ENCODE measurements at regions not wholly inside any gene's neighbourhood (a gene's known extent, or its start where the extent isn't known, plus 50 kb on each side); places are given as distances from the start of the nearest gene placed in this dataset.

DNA sequence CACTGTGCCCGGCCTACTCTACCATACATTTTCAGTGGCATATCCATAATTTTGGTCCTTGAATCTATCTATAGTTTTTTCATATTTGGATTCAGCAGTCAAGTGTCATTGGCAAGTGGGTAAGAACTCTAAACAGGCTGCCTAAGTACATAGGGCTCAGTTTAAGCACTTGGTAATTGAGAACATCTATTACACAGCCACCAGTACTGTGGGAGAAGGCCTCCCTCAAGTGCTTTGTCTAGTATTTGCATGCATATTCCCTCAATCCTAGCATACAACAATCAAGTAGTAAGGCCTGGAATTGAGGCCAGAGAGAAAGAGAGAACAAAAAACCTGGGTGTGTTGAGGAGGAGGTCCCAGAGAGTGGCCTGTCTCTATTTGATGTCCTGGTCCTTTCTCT is 325.2 kb downstream of the USP25 start:
- Histone ChIP-seq H3K4me3 (no peak overlapping the region), H3K9me3 (no peaks in the 10 kb centered on the region), H3K27me3 (no peaks in the 10 kb centered on the region), H3K36me3 (no peaks in the 10 kb centered on the region), H3K4me1 (no peaks in the 10 kb centered on the region), H3K27ac (no peak overlapping the region)
- 92 to 95% methylated on average over 1 of the region's 1 CpG for WGBS, 2 donors
- DNase-seq (ENCODE audit: low spot score in 2 of 2), result no peak
- TF ChIP-seq EP300 (IDR thresholded peaks at IDR 0.05) (no peak), POLR2A (IDR thresholded peaks at IDR 0.05) (no peak)

DNA sequence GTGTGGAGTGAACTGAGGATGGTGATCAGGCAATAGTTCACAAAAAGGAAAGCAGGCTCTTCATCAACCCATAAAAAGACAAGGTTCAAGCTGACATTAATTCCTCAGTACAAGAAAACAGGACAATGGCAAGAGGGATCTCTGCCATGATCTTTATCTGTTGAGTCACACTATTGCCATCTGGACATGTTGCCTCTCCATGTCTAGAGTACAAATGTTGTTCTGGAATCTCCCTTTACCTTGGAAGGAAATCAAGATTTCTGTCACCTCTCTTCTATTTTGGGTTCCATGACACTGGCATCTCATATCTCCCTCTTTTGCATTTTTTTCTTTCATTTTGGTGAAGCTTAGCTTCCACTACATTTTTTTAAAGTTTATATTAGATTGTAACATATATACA is 329.1 kb downstream of the USP25 start:
- Histone ChIP-seq H3K4me3 (no peak overlapping the region), H3K27ac (no peak overlapping the region), H3K36me3 (no peaks in the 10 kb centered on the region), H3K9me3 (peaks cover 0 to 7% (median 0%) of the 10 kb centered on the region in 4 donors), H3K4me1 (no peaks in the 10 kb centered on the region), H3K27me3 (no peaks in the 10 kb centered on the region)
- TF ChIP-seq EP300 (IDR thresholded peaks at IDR 0.05) (no peak), POLR2A (IDR thresholded peaks at IDR 0.05) (no peak)
- TF ChIP-seq, protein P1, sequence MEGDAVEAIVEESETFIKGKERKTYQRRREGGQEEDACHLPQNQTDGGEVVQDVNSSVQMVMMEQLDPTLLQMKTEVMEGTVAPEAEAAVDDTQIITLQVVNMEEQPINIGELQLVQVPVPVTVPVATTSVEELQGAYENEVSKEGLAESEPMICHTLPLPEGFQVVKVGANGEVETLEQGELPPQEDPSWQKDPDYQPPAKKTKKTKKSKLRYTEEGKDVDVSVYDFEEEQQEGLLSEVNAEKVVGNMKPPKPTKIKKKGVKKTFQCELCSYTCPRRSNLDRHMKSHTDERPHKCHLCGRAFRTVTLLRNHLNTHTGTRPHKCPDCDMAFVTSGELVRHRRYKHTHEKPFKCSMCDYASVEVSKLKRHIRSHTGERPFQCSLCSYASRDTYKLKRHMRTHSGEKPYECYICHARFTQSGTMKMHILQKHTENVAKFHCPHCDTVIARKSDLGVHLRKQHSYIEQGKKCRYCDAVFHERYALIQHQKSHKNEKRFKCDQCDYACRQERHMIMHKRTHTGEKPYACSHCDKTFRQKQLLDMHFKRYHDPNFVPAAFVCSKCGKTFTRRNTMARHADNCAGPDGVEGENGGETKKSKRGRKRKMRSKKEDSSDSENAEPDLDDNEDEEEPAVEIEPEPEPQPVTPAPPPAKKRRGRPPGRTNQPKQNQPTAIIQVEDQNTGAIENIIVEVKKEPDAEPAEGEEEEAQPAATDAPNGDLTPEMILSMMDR (IDR thresholded peaks at IDR 0.05), result no peak
- no peak for DNase-seq (ENCODE audit: low spot score in 2 of 2)

DNA sequence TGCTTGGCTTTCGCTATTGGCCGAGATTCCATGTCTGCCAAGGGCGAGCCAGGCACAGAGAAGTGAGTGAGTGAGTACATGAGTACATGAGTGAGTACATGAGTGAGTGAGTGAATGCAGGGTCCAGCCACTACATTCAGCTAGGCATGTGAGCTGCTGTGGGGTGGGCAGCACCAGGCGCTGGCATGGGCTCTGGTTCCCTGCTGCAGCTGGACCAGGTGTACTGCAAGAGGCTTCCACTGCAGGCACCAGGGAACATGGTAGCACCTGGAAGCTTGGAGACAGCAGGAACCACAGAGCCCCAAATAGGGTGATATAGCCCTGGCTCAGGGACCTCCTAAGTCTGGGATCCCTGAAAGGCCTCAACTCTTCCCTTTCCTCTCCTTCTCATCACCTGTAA is 330.2 kb downstream of the USP25 start:
- no peaks in the 10 kb centered on the region for H3K27me3 ChIP-seq
- H3K4me3 ChIP-seq, result no peak overlapping the region
- no peaks in the 10 kb centered on the region for H3K4me1 ChIP-seq
- whole genome bisulfite sequencing, 2 donors, result 94 to 98% methylated on average over 4 of the region's 4 CpGs
- H3K27ac ChIP-seq, result no peak overlapping the region
- H3K9me3 ChIP-seq, result peaks cover 0 to 7% (median 0%) of the 10 kb centered on the region in 4 donors
- no peak for TF ChIP-seq POLR2A (IDR thresholded peaks at IDR 0.05)
- DNase-seq (ENCODE audit: low spot score in 2 of 2), result no peak
- no peaks in the 10 kb centered on the region for H3K36me3 ChIP-seq

DNA sequence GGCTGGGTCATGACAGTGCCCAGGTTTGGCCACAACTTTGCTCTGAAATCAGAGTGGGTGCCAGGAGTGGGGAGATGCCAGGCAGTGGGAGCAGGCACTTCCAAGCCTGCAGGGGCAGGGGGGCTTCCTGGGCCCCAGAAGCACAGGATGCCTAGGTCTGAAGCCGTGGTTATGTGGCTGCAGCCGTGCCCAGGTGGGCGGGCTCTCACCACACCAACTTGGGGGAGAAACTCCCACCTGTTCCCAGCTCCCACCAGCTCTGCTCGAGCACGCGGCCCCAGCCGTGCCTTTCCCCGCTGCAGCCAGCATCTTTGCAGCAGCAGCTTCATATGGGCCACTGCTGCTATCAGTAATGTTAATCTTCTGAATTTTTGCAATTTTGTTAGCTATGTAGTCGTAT is 331.4 kb downstream of the USP25 start:
- H3K9me3 ChIP-seq, result peaks cover 0 to 7% (median 0%) of the 10 kb centered on the region in 4 donors
- no peaks in the 10 kb centered on the region for H3K4me1 ChIP-seq
- H3K4me3 ChIP-seq, result no peak overlapping the region
- no peak for DNase-seq (ENCODE audit: low spot score in 2 of 2)
- no peak for TF ChIP-seq POLR2A (IDR thresholded peaks at IDR 0.05)
- TF ChIP-seq, protein P1 (IDR thresholded peaks at IDR 0.05), result no peak
- TF ChIP-seq EP300 (IDR thresholded peaks at IDR 0.05), result no peak
- H3K27ac ChIP-seq, result no peak overlapping the region
- no peaks in the 10 kb centered on the region for H3K36me3 ChIP-seq
- 94 to 95% methylated on average over 7 to 9 of the region's 9 CpGs for WGBS, 2 donors
- no peaks in the 10 kb centered on the region for H3K27me3 ChIP-seq

DNA sequence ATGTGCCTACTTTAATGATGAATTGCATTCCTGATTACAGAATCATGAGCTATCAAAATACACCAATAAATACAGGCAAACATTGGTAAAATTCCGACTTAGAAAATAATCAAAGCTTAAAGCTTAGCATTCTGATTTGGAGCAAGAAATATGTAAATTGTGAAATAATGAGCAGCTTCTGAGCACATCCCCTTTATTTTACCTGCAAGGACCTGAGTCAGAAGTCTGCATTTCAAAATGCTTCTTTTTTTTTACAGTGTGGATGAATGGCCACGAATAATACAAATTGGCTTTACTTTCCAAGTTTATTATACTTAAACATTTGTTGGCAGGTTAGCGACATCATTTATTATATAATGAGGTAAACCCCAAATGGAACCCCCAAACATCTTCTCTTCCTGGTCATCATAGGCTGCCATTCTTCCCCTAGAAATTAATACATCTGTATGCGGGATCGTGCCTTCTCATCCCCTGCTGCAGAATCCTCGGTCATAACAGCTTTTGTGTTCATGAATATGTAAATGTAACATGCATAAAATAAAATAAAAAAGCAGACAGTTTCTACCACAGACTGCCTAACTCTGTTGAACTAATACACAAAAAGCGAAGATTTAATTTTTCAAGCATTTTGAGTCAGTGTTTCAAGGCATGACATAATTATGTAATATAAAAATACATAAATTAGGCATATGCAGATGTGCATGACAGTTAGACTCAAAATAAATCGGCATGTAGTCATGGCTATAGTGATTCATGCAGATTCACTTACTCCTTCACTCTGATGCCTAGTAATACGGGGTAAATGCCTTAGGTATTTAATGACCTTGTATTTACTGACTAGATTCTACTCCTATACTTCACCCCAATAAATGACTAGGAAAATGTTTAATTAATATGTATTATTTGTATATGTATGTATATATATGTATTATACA is 339.7 kb downstream of the USP25 start:
- H3K4me3 ChIP-seq, result no peak overlapping the region
- no peak for DNase-seq (ENCODE audit: low spot score in 2 of 2)
- no peak overlapping the region for H3K27ac ChIP-seq
- no peaks in the 10 kb centered on the region for H3K9me3 ChIP-seq
- WGBS, 2 donors, result 69 to 77% methylated on average over 9 of the region's 9 CpGs
- no peaks in the 10 kb centered on the region for H3K27me3 ChIP-seq
- peaks cover 0 to 14% (median 0%) of the 10 kb centered on the region in 4 donors for H3K4me1 ChIP-seq
- H3K36me3 ChIP-seq, result no peaks in the 10 kb centered on the region
- TF ChIP-seq EP300 (IDR thresholded peaks at IDR 0.05) (no peak), POLR2A (IDR thresholded peaks at IDR 0.05) (no peak)
- TF ChIP-seq, protein P1 (IDR thresholded peaks at IDR 0.05), result no peak

DNA sequence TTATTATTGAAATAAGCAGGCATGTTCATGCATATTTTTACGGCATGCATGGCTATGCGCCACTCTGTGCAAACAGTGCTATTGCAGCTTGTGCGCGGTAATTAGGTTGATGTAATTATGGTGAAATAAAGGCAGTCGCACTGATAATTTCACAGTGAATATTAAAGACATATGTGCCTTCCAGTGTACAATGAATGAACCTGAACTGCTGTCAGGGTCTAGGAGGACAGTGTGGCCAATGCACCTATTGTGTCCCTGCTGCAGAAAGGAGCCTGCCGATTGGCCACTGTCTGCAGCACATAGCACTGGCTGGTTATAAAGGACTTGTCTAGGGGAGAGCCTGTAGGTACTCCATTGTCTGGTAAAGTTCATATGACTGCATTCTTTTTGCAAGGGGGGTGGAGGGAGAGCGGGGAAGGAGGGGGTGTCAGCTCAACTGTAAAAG is 340.4 kb downstream of the USP25 start:
- Histone ChIP-seq H3K4me1 (peaks cover 0 to 14% (median 0%) of the 10 kb centered on the region in 4 donors), H3K27me3 (no peaks in the 10 kb centered on the region), H3K27ac (peak overlapping the region in 2 of 4 donors; percentile 75 to 81), H3K36me3 (no peaks in the 10 kb centered on the region), H3K9me3 (no peaks in the 10 kb centered on the region), H3K4me3 (peak overlapping the region; percentile 24 to 45 (median 25))
- TF ChIP-seq, protein P1 (IDR thresholded peaks at IDR 0.05), result no peak
- TF ChIP-seq POLR2A (IDR thresholded peaks at IDR 0.05) (no peak), EP300 (IDR thresholded peaks at IDR 0.05) (no peak)
- no peak for DNase-seq (ENCODE audit: low spot score in 2 of 2)
- WGBS, 2 donors, result 65 to 67% methylated on average over 7 of the region's 7 CpGs
